WTC11 (cell line): ENCODE measurements at regions not wholly inside any gene's neighbourhood (a gene's known extent, or its start where the extent isn't known, plus 50 kb on each side); places are given as distances from the start of the nearest gene placed in this dataset.

Experiments
- ATAC-seq: fragments of 200-7000 bp; cut with Tn5 transposase; 2 replicates; pipeline ENCODE4 v1.10.0; 2021; ENCODE audit warnings: mild to moderate bottlenecking, moderate library complexity
- CTCF ChIA-PET: fragments of 300-600 bp; sonication (Branson Sonifier 250); formaldehyde crosslinking; loops from one replicate; lab custom pipeline; 2021; ENCODE audit warnings: antibody characterized with exemption; lab: Charles Lee
- POLR2A ChIA-PET: fragments of 350-600 bp; sonication (Branson Sonifier 250); formaldehyde crosslinking; loops from one replicate; lab custom pipeline; 2021; ENCODE audit warnings: antibody characterized with exemption; lab: Charles Lee
- DNase-seq: peaks from one replicate; pipeline ENCODE4 v3.0.0; 2021; ENCODE audit warnings: low spot score
- H3K27ac Mint-ChIP-seq: 2 replicates; pipeline ENCODE4 v1.8.0; 2021; ENCODE audit warnings: mixed read lengths
- H3K27me3 Mint-ChIP-seq: 2 replicates; pipeline ENCODE4 v1.8.0; 2021; ENCODE audit warnings: low read depth, mild to moderate bottlenecking, moderate library complexity, mixed read lengths
- H3K36me3 Mint-ChIP-seq: 2 replicates; pipeline ENCODE4 v1.8.0; 2021; ENCODE audit warnings: mixed read lengths
- H3K4me1 Mint-ChIP-seq: 2 replicates; pipeline ENCODE4 v1.8.0; 2022; ENCODE audit warnings: mixed read lengths
- H3K4me3 Mint-ChIP-seq: 2 replicates; pipeline ENCODE4 v1.8.0; 2021; ENCODE audit warnings: mild to moderate bottlenecking, moderate library complexity, mixed read lengths
- H3K9me3 Mint-ChIP-seq: 2 replicates; pipeline ENCODE4 v1.8.0; 2021; ENCODE audit warnings: mixed read lengths
- AFF4 ChIP-seq: sonication (generic); formaldehyde crosslinking; IDR thresholded peaks from 2 replicates; pipeline ENCODE4 v1.8.1; 2023; ENCODE audit warnings: mild to moderate bottlenecking, missing genetic modification reagents, borderline replicate concordance
- ATF2 ChIP-seq: sonication (generic); formaldehyde crosslinking; IDR thresholded peaks from 2 replicates; pipeline ENCODE4 v1.8.1; 2022; ENCODE audit warnings: low read depth, missing genetic modification reagents, borderline replicate concordance
- CDX4 ChIP-seq: fragments of 250-450 bp; sonication (Bioruptor Pico); IDR thresholded peaks from 2 replicates; pipeline ENCODE4 v1.9.0; 2021; ENCODE audit warnings: moderate library complexity, mild to moderate bottlenecking, inconsistent platforms, borderline replicate concordance
- CTCF ChIP-seq: fragments of 200-600 bp; IDR thresholded peaks from 2 replicates; pipeline ENCODE4 v1.8.0; 2022; ENCODE audit warnings: antibody characterized with exemption
- EMX1 ChIP-seq: fragments of 250-450 bp; sonication (Bioruptor Pico); IDR thresholded peaks from 2 replicates; pipeline ENCODE4 v1.8.0; 2021; ENCODE audit warnings: mild to moderate bottlenecking
- ERG ChIP-seq: fragments of 250-450 bp; sonication (Bioruptor Pico); IDR thresholded peaks from 2 replicates; pipeline ENCODE4 v1.8.0; 2021; ENCODE audit warnings: mild to moderate bottlenecking
- FOXP1 ChIP-seq: sonication (generic); formaldehyde crosslinking; IDR thresholded peaks from 2 replicates; pipeline ENCODE4 v1.8.0; 2022; ENCODE audit warnings: missing genetic modification reagents, mild to moderate bottlenecking, moderate library complexity, borderline replicate concordance
- FOXP4 ChIP-seq: sonication (generic); formaldehyde crosslinking; IDR thresholded peaks from 2 replicates; pipeline ENCODE4 v1.8.0; 2022; ENCODE audit warnings: mild to moderate bottlenecking, missing genetic modification reagents
- GABPB1 ChIP-seq: sonication (generic); formaldehyde crosslinking; IDR thresholded peaks from 2 replicates; pipeline ENCODE4 v1.8.1; 2023; ENCODE audit warnings: mild to moderate bottlenecking, missing genetic modification reagents
- HMGXB4 ChIP-seq: sonication (generic); formaldehyde crosslinking; IDR thresholded peaks from 2 replicates; pipeline ENCODE4 v1.8.1; 2023; ENCODE audit warnings: mild to moderate bottlenecking, moderate library complexity, missing genetic modification reagents
- JAZF1 ChIP-seq: fragments of 250-450 bp; sonication (Bioruptor Pico); IDR thresholded peaks from 2 replicates; pipeline ENCODE4 v1.9.0; 2021; ENCODE audit warnings: moderate library complexity, mild to moderate bottlenecking, inconsistent platforms
- JUN ChIP-seq: sonication (generic); formaldehyde crosslinking; IDR thresholded peaks from 2 replicates; pipeline ENCODE4 v1.8.0; 2023; ENCODE audit warnings: mild to moderate bottlenecking, missing genetic modification reagents
- MXD4 ChIP-seq: fragments of 250-450 bp; sonication (Bioruptor Pico); IDR thresholded peaks from 2 replicates; pipeline ENCODE4 v1.8.0; 2021; ENCODE audit warnings: mild to moderate bottlenecking, moderate library complexity, borderline replicate concordance
- PREB ChIP-seq: sonication (generic); formaldehyde crosslinking; IDR thresholded peaks from 2 replicates; pipeline ENCODE4 v1.8.1; 2022; ENCODE audit warnings: mild to moderate bottlenecking, missing genetic modification reagents, moderate library complexity, borderline replicate concordance
- TP53 ChIP-seq: sonication (generic); formaldehyde crosslinking; IDR thresholded peaks from 2 replicates; pipeline ENCODE4 v1.8.1; 2023; ENCODE audit warnings: mild to moderate bottlenecking, missing genetic modification reagents
- USF1 ChIP-seq: sonication (generic); formaldehyde crosslinking; IDR thresholded peaks from 2 replicates; pipeline ENCODE4 v1.8.0; 2022; ENCODE audit warnings: mild to moderate bottlenecking, missing genetic modification reagents
- ZNF317 ChIP-seq: sonication (generic); formaldehyde crosslinking; IDR thresholded peaks from 2 replicates; pipeline ENCODE4 v1.8.1; 2023; ENCODE audit warnings: low read depth, mild to moderate bottlenecking, moderate library complexity, missing genetic modification reagents, borderline replicate concordance
- ZSCAN18 ChIP-seq: fragments of 250-450 bp; sonication (Bioruptor Pico); IDR thresholded peaks from 2 replicates; pipeline ENCODE4 v2.1.2; 2022; ENCODE audit warnings: mild to moderate bottlenecking, moderate library complexity

- TF ChIP-seq USF1 (CRISPR knock-in tag) = no peak
- no peak for TF ChIP-seq ZNF317 (CRISPR knock-in tag)
- TF ChIP-seq ERG (CRISPR knock-in tag) = no peak
- no peak for TF ChIP-seq JUN (CRISPR knock-in tag)
- TF ChIP-seq GABPB1 (CRISPR knock-in tag) = no peak
- H3K27ac Mint-ChIP-seq = no peak overlapping the region
- 0 out of 2 replicates have a peak, but pooled peaks cover 2% of the 10 kb centered on the region for H3K4me1 Mint-ChIP-seq
- H3K36me3 Mint-ChIP-seq = no peaks in the 10 kb centered on the region
- ATAC-seq (no peak), DNase-seq (no peak)
- ChIA-PET POLR2A (no interaction called here), CTCF (no interaction called here)
- H3K4me3 Mint-ChIP-seq = no peak overlapping the region
- H3K27me3 Mint-ChIP-seq = no peaks in the 10 kb centered on the region; the same call in 1 of the 2 replicates
- H3K9me3 Mint-ChIP-seq = peaks cover 26% of the 10 kb centered on the region
Measured at GRCh38 chr21:35178098-35178497, 129.0 kb upstream of the RUNX1 start.

- Mint-ChIP-seq H3K27me3 (no peaks in the 10 kb centered on the region), H3K36me3 (no peaks in the 10 kb centered on the region), H3K4me3 (no peak overlapping the region), H3K9me3 (peaks cover 16% of the 10 kb centered on the region), H3K4me1 (peaks cover 14% of the 10 kb centered on the region), H3K27ac (no peak overlapping the region)
- CTCF ChIA-PET = no interaction called here
- POLR2A ChIA-PET = no interaction called here
- ATAC-seq (no peak), DNase-seq (no peak)
- TF ChIP-seq MXD4 (CRISPR knock-in tag) (no peak), EMX1 (no peak), JAZF1 (CRISPR knock-in tag) (no peak), ATF2 (CRISPR knock-in tag) (no peak), AFF4 (CRISPR knock-in tag) (no peak), CDX4 (no peak), ZSCAN18 (CRISPR knock-in tag) (no peak), FOXP4 (CRISPR knock-in tag) (no peak), JUN (CRISPR knock-in tag) (no peak), PREB (no peak), CTCF (no peak), HMGXB4 (CRISPR knock-in tag) (no peak), TP53 (CRISPR knock-in tag) (no peak), FOXP1 (no peak)
Measured at GRCh38 chr21:35172231-35172630, 123.1 kb upstream of the RUNX1 start.
